NOMO-1 treated with dmso at 0.1 percent for 144 hours (cell line): ENCODE measurements at regions not wholly inside any gene's neighbourhood (a gene's known extent, or its start where the extent isn't known, plus 50 kb on each side); places are given as distances from the start of the nearest gene placed in this dataset.

ENCODE experiments used
- DNase-seq: peaks from one replicate; lab custom pipeline; 2025; ENCODE audit not compliant: unreplicated experiment; lab: John Stamatoyannopoulos, UW

DNA sequence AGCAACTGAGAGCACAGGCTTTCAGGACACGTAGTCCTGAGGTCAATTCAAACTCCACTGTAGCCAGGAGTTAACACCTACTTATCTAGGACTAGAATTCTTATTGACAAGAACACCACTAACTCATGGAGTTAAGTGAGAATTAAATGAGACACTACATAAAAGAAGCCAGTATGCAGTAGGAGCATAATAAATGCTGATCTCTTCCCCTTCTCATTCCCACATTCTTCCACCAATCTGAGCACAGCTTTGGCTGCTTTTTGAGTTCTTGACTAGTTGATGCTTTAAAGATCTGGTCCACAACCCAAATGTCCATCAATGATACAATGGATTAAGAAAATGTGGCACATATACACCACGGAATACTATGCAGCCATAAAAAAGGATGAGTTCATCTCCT, 55.2 kb downstream of the TTC32 start:
- no peak for DNase-seq

GRCh38 chr2:19846030-19846429, 55.8 kb downstream of the TTC32 start:
- DNase-seq, result no peak

- no peak for DNase-seq
Measured at GRCh38 chr2:19845323-19845920, 56.4 kb downstream of the TTC32 start.

GRCh38 chr2:19844750-19845149, 57.0 kb downstream of the TTC32 start:
- no peak for DNase-seq

- DNase-seq, result no peak
Measured at GRCh38 chr2:19843992-19844515, 57.7 kb downstream of the TTC32 start.

- DNase-seq, result no peak
Measured at GRCh38 chr2:19841918-19842693, 59.7 kb downstream of the TTC32 start.

GRCh38 chr2:19839438-19839837, 62.3 kb downstream of the TTC32 start:
- DNase-seq, result no peak

DNA sequence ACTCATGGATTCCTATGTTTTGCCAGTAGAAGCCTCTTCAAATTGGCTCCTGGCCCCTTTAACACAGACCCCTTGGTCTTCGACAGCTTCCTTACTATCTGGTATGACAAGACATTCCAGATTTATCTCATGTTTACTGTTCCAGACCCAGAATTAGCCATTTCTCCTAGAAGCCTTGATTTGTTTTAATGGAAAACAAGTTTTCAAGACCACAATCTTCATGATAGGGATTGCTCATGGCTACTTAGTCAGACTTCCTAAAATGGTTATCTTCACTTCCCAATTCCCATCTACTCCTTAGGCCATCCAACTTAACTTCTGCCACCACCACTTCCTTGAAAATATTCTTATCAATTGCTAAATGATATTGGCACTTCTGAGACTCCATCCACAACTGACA, 63.2 kb downstream of the TTC32 start:
- DNase-seq, result no peak

- no peak for DNase-seq
Measured at GRCh38 chr2:19837235-19837766, 64.5 kb downstream of the TTC32 start.

- DNase-seq, result no peak
Measured at GRCh38 chr2:19835781-19836281, 66.0 kb downstream of the TTC32 start.

GRCh38 chr2:19833978-19834377, 67.8 kb downstream of the TTC32 start:
- DNase-seq, result no peak

GRCh38 chr2:19829672-19830071, 72.1 kb downstream of the TTC32 start:
- no peak for DNase-seq

- DNase-seq, result no peak
Measured at GRCh38 chr2:19826874-19827273, 74.9 kb downstream of the TTC32 start.

GRCh38 chr2:19823507-19823906, 78.3 kb downstream of the TTC32 start:
- no peak for DNase-seq

DNA sequence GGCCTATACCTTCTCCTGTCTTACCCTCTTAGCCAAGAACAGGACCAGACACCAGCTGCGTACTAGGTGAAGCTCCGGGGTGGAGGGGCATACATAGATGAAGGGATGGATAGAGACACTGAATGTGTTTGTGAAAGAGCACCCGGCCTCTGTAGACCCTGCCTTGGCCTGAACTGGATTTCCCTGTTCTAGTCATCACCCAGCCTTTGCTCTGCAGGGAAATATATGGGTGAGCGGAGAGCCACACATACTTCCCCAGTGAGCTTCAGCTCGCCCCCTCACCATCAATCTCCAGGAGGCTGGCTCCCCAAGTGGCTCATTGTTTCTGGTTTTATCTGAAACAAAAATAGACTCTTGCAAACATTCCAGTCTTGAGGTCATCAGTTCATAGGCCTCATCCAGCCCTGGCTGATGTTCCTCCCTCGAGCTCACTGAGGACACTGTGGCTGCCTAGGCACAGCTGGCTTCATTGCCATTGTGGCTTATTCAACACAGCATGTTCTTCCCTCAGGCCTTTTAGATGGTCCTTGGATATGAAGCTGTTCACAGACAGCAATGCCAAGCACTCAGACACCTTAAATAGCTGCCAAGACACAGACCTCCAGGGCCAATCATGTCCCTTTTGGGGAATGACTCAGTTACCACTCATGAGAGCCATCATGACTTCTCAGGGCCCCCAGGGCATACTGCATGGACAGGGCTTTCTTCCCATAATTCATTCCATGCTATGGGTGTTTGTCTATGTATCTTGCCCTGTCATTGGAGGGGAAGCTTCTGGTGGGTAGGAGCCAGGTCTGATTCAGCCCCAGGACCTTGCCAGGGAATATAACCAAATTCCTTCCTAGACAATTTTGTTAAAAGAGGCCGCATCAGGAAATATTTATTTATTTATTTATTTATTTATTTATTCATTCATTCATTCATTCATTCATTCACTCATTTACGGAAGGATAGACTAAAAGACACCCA, 82.4 kb downstream of the TTC32 start:
- no peak for DNase-seq

GRCh38 chr2:19818543-19818942, 83.2 kb downstream of the TTC32 start:
- DNase-seq, result no peak

GRCh38 chr2:19818039-19818438, 83.7 kb downstream of the TTC32 start:
- DNase-seq, result no peak

DNA sequence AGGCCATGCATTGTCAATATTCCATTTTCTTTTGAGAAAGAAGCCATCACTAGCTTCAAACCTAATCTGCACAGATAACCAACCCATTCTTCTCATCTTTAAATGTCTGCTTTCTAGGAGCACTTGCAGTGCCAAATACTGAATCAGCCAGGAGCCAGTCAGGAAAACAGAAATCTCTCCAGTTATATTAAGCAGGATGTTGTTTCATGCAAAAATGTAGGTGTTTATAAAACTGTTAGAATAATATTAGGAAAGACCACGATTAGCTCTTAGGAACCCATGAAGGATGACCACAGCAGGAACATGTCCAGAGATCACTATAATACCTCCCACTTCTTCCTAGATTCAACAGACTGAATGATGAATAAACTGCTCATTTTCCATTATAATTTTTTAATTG, 86.0 kb downstream of the TTC32 start:
- DNase-seq, result no peak

DNA sequence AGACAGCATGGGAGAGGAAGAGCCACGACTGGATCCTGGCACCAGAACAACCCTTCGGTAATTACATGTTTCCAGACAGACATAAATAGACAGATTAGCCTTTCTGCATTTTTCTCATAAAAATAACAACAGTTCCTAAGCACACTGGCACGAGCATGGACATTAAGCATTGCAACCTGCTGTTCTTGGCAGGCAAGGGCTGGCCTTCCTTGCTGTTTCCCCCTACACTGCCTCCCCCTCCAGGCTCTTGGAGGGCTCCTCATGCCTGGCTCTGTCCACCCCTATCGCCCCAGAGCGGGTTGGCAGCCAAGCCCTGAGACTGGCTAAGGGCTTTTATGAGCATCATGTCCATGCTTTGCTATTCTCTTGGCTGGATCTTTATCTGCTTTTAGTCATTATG, 89.6 kb downstream of the TTC32 start:
- no peak for DNase-seq

DNA sequence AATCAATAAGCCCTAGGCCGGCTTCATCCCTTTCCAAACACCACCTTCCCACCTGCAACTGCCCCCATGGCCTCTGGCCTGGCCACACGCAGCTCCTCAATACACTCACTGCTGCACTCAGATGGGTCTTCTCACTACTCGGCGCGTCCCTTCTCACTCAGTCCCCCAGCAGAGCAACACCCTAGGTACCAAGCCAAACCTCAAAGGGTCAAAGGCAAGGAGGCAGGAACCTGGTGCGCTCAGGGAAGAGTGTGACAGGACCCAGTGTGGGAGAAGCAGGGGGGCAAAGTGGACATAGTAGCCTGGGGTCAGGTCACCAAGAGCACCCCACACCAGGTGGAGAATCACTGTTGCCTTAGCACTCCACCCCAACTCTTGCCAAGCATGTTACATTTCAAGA, 90.6 kb downstream of the TTC32 start:
- no peak for DNase-seq

- DNase-seq, result no peak
Measured at GRCh38 chr2:19810637-19811036, 91.1 kb downstream of the TTC32 start.
